ENCODE measurements at regions not wholly inside any gene's neighbourhood (a gene's known extent, or its start where the extent isn't known, plus 50 kb on each side); places are given as distances from the start of the nearest gene placed in this dataset.

DNA sequence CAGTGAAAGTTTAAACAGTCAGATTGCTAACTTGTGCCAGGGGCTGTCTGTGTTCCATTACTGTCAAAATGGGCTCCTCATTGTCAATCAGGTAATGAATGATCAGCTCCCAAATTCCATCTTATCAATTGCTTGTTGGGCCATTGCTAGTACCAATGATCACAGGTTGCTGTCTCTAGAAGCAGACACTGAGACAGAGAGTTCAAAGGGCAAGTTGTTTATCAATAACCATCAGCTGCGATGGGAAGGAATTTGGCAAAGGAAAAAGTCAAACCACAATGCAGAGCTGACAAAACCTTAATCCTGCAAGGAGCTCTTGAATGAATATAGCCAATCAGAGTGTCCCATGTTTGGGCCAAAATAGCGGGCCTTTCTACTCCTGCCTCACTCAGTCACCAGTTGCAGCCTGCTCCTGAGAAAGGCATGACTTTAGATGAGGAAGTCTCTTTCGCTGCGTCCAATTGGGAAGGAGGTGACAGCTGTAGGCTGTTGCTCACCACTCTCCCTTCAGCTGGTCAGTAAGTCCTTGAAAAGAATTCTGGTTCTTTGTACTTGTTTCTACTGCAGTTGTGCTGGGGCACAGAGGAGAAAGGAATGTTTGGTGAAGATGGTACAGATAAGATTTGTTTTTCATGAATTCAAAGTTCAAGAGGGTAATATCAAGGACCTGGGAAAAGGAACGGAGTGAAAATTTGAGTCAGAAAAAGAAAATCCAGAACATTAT lies 179.2 kb upstream of the PDE3A start:
- H3K9me3 ChIP-seq: no peaks in the 10 kb centered on the region
- WGBS, 2 donors: 80 to 81% methylated on average over 5 of the region's 5 CpGs
- TF ChIP-seq POLR2AphosphoS5 (IDR thresholded peaks at IDR 0.05) (no peak), EP300 (IDR thresholded peaks at IDR 0.05) (no peak), POLR2A (IDR thresholded peaks at IDR 0.05) (no peak)
- TF ChIP-seq, protein P1, sequence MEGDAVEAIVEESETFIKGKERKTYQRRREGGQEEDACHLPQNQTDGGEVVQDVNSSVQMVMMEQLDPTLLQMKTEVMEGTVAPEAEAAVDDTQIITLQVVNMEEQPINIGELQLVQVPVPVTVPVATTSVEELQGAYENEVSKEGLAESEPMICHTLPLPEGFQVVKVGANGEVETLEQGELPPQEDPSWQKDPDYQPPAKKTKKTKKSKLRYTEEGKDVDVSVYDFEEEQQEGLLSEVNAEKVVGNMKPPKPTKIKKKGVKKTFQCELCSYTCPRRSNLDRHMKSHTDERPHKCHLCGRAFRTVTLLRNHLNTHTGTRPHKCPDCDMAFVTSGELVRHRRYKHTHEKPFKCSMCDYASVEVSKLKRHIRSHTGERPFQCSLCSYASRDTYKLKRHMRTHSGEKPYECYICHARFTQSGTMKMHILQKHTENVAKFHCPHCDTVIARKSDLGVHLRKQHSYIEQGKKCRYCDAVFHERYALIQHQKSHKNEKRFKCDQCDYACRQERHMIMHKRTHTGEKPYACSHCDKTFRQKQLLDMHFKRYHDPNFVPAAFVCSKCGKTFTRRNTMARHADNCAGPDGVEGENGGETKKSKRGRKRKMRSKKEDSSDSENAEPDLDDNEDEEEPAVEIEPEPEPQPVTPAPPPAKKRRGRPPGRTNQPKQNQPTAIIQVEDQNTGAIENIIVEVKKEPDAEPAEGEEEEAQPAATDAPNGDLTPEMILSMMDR (IDR thresholded peaks at IDR 0.05): no peak
- peak overlapping the region in 2 of 4 donors; percentile 5 to 20 for H3K27ac ChIP-seq
- intact Hi-C loops (cut with DNase I): no loop called here
- H3K4me3 ChIP-seq: no peak overlapping the region
- peaks cover 0 to 22% (median 7%) of the 10 kb centered on the region in 4 donors for H3K4me1 ChIP-seq
- H3K36me3 ChIP-seq: no peaks in the 10 kb centered on the region
- no peaks in the 10 kb centered on the region for H3K27me3 ChIP-seq
- no peak for DNase-seq

DNA sequence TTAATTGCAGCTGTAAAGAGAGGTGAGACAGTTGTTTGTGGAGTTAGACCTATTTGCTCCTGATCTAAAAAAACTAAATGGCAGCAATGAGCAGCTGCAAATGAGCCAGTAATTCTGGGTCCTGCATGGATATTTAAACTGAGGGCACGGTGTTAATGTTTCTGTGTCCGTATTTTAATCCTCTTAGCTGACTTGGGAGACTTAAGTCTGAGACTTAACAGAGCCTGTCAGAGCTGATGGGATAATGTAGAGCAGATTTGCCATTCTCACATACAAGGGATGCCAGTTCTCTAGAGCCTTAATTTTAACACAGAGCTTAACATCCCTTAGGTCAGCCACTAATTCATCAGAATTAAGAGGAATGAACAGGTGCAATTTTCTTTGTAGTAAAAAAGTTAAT lies 178.6 kb upstream of the PDE3A start:
- intact Hi-C loops (cut with DNase I): no loop called here
- peak overlapping the region in 2 of 4 donors; percentile 5 to 20 for H3K27ac ChIP-seq
- H3K36me3 ChIP-seq: no peaks in the 10 kb centered on the region
- no peak for DNase-seq
- peaks cover 0 to 20% (median 6%) of the 10 kb centered on the region in 4 donors for H3K4me1 ChIP-seq
- no peaks in the 10 kb centered on the region for H3K27me3 ChIP-seq
- H3K9me3 ChIP-seq: no peaks in the 10 kb centered on the region
- WGBS, 2 donors: 72 to 88% methylated on average over 2 of the region's 2 CpGs
- H3K4me3 ChIP-seq: no peak overlapping the region
- TF ChIP-seq POLR2AphosphoS5 (IDR thresholded peaks at IDR 0.05) (peak in 3 of 4 donors; percentile 36 to 71 (median 66)), EP300 (IDR thresholded peaks at IDR 0.05) (no peak), POLR2A (IDR thresholded peaks at IDR 0.05) (no peak)
- TF ChIP-seq, protein P1 (IDR thresholded peaks at IDR 0.05): no peak

- intact Hi-C loops (cut with DNase I): no loop called here
- no peak overlapping the region for H3K4me3 ChIP-seq
- TF ChIP-seq POLR2A (IDR thresholded peaks at IDR 0.05) (no peak), EP300 (IDR thresholded peaks at IDR 0.05) (no peak), POLR2AphosphoS5 (IDR thresholded peaks at IDR 0.05) (no peak)
- TF ChIP-seq, protein P1 (IDR thresholded peaks at IDR 0.05): peak in 1 of 4 experiments; percentile 24
- no peak overlapping the region for H3K27ac ChIP-seq
- H3K36me3 ChIP-seq: no peaks in the 10 kb centered on the region
- no peak for DNase-seq
- no peaks in the 10 kb centered on the region for H3K9me3 ChIP-seq
- WGBS, 2 donors: 51 to 61% methylated on average over 4 of the region's 4 CpGs
- H3K4me1 ChIP-seq: peaks cover 0 to 20% (median 4%) of the 10 kb centered on the region in 4 donors
- no peaks in the 10 kb centered on the region for H3K27me3 ChIP-seq
Measured at GRCh38 chr12:20194171-20194570, 174.2 kb upstream of the PDE3A start.

DNA sequence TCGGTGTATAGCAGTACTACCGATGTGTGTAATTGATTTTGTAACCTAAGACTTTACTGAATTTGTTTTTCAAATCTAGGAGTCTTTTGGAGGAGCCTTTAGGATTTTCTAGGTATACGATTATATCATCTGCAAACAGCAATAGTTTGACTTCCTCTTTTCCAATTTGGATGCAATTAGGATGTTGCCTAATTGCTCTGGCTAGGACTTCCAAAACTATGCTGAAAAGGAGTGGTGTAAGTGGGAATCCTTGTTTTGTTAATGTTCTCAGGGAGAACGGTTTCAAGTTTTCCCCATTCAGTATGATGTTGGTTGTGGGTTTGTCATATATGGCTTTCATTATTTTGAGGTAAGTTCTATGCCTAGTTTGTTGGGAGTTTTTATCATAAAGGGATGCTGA lies 171.6 kb upstream of the PDE3A start:
- no peak for TF ChIP-seq POLR2A (IDR thresholded peaks at IDR 0.05)
- TF ChIP-seq, protein P1 (IDR thresholded peaks at IDR 0.05): no peak
- TF ChIP-seq POLR2AphosphoS5 (IDR thresholded peaks at IDR 0.05): no peak
- no peak for TF ChIP-seq EP300 (IDR thresholded peaks at IDR 0.05)
- intact Hi-C loops (cut with DNase I): no loop called here
- Histone ChIP-seq H3K36me3 (no peaks in the 10 kb centered on the region), H3K4me3 (no peak overlapping the region), H3K27me3 (no peaks in the 10 kb centered on the region), H3K27ac (no peak overlapping the region), H3K9me3 (no peaks in the 10 kb centered on the region), H3K4me1 (peaks cover 0 to 9% (median 0%) of the 10 kb centered on the region in 4 donors)
- WGBS, 2 donors: 86 to 90% methylated on average over 4 of the region's 4 CpGs
- no peak for DNase-seq

Data from sigmoid colon (tissue), 6 donors.